ENCODE measurements at regions not wholly inside any gene's neighbourhood (a gene's known extent, or its start where the extent isn't known, plus 50 kb on each side); places are given as distances from the start of the nearest gene placed in this dataset.

DNA sequence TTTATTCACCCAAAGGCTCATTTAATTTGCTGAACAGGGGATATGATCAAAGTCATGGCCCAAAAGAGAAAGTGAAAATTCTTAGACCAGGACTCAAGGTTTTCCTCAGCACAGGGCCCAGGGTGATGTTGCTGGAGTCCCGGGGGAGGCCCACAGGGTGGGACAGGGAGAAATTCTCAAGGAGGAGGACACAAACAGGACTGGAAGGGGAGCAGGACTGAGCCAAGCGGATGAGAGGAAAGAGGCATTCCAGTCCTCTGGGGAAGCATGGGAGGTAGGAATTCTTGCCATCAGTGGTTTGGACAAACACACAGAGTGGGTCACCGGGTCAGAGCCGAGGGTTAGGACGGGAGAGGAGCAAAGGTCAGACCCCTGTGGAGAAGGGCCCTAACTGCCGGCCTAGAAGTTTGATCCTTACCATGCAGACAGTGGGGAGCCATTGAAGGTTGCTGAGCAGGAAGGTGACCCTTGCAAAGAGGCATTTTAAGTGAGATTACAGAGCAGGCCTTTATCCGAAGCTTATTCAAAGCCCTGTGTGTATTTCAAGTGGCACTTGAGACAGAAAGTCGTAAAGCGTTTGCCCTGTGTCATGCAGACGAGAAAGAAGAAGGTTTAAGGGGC is 68.4 kb upstream of the PTGR2 start:
- H3K36me3 ChIP-seq (ENCODE audit: control insufficient read depth, insufficient read depth, low read length): peaks cover 3% of the 10 kb centered on the region
- no peaks in the 10 kb centered on the region for H3K27me3 ChIP-seq (replicated peaks; ENCODE audit: control insufficient read depth, insufficient read depth, low read length, poor library complexity, severe bottlenecking)
- no peak overlapping the region for H3K27ac ChIP-seq (ENCODE audit: insufficient read depth, low read length, poor library complexity, severe bottlenecking)
- H3K4me1 ChIP-seq (ENCODE audit: control insufficient read depth, insufficient read depth, low read length, poor library complexity, severe bottlenecking): peaks cover 29% of the 10 kb centered on the region
- peak overlapping the region; percentile 14 for H3K4me3 ChIP-seq (ENCODE audit: insufficient read depth, low read depth, low read length, poor library complexity, severe bottlenecking)
- no peaks in the 10 kb centered on the region for H3K9me3 ChIP-seq (ENCODE audit: control insufficient read depth, low read length)
- DNase-seq: no peak

DNA sequence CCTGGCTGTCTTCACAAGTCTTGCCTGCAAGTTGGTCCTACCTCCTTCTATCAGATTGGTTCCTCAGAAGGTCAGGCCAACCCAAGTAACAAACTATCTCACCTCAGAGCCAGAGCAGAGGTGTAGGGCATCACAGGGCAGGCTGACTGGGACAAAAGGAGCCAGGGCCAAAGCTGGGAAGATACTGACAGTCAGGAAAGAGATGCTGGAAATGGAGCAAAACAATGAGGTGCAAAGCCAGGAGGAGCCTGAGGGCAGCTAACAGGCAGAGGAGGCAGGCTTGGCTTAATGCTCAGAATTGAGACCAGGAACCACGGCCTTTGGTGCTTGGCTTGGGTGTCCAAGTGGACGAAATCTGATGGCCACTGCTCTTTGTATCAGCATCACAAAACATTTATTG is 68.4 kb upstream of the PNMA1 start:
- peaks cover 3% of the 10 kb centered on the region for H3K36me3 ChIP-seq (ENCODE audit: control insufficient read depth, insufficient read depth, low read length)
- no peak for DNase-seq
- no peaks in the 10 kb centered on the region for H3K9me3 ChIP-seq (ENCODE audit: control insufficient read depth, low read length)
- H3K4me1 ChIP-seq (ENCODE audit: control insufficient read depth, insufficient read depth, low read length, poor library complexity, severe bottlenecking): peaks cover 28% of the 10 kb centered on the region
- no peak overlapping the region for H3K4me3 ChIP-seq (ENCODE audit: insufficient read depth, low read depth, low read length, poor library complexity, severe bottlenecking)
- H3K27me3 ChIP-seq (replicated peaks; ENCODE audit: control insufficient read depth, insufficient read depth, low read length, poor library complexity, severe bottlenecking): no peaks in the 10 kb centered on the region
- H3K27ac ChIP-seq (ENCODE audit: insufficient read depth, low read length, poor library complexity, severe bottlenecking): no peak overlapping the region

DNA sequence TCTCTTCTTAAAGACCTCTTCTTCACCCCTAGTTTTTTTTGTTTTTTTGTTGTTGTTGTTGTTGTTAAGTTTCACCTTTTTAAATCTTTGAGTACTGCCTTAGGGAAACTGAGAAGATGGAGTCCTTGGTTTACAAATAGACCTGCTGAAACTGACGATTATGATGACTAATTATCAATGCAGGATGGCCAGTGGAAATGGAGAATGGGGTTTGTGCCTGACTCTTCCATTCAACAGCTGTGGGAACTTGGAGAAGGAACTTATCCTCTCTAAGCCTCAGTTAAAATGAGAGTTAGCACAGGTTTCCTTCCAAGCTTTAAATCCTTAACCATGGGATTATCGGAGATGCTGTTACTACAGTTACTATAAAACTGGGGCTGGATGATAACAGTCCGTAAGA is 66.7 kb upstream of the PNMA1 start:
- Histone ChIP-seq H3K4me3 (ENCODE audit: insufficient read depth, low read depth, low read length, poor library complexity, severe bottlenecking) (no peak overlapping the region), H3K27me3 (replicated peaks; ENCODE audit: control insufficient read depth, insufficient read depth, low read length, poor library complexity, severe bottlenecking) (no peaks in the 10 kb centered on the region), H3K9me3 (ENCODE audit: control insufficient read depth, low read length) (no peaks in the 10 kb centered on the region), H3K4me1 (ENCODE audit: control insufficient read depth, insufficient read depth, low read length, poor library complexity, severe bottlenecking) (peaks cover 32% of the 10 kb centered on the region), H3K27ac (ENCODE audit: insufficient read depth, low read length, poor library complexity, severe bottlenecking) (no peak overlapping the region), H3K36me3 (ENCODE audit: control insufficient read depth, insufficient read depth, low read length) (peaks cover 3% of the 10 kb centered on the region)
- DNase-seq: no peak

- Histone ChIP-seq H3K4me1 (ENCODE audit: control insufficient read depth, insufficient read depth, low read length, poor library complexity, severe bottlenecking) (peaks cover 33% of the 10 kb centered on the region), H3K36me3 (ENCODE audit: control insufficient read depth, insufficient read depth, low read length) (peaks cover 3% of the 10 kb centered on the region), H3K9me3 (ENCODE audit: control insufficient read depth, low read length) (no peaks in the 10 kb centered on the region), H3K27me3 (replicated peaks; ENCODE audit: control insufficient read depth, insufficient read depth, low read length, poor library complexity, severe bottlenecking) (no peaks in the 10 kb centered on the region), H3K4me3 (ENCODE audit: insufficient read depth, low read depth, low read length, poor library complexity, severe bottlenecking) (no peak overlapping the region), H3K27ac (ENCODE audit: insufficient read depth, low read length, poor library complexity, severe bottlenecking) (no peak overlapping the region)
- DNase-seq: no peak
Measured at GRCh38 chr14:73780391-73780790, 66.2 kb upstream of the PNMA1 start.

DNA sequence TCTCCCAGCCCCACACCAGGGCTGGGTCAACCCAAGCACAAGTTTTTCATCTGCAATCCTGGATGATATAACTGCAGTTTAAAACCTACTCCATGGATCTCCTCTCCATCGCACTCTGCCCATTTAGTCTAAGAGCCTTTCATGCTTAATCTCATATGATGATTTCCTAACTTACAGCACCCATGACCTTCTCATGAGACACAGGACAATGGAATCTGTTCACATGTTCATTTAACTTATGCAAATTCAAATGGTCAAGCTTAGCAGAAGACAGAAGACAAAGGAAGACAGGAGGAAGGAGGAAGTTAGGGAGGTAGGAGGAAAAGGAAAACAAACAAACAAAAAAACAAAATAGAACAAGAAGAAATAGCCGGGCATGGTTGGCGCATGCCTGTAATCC is 64.6 kb upstream of the PNMA1 start:
- no peak overlapping the region for H3K4me3 ChIP-seq (ENCODE audit: insufficient read depth, low read depth, low read length, poor library complexity, severe bottlenecking)
- H3K4me1 ChIP-seq (ENCODE audit: control insufficient read depth, insufficient read depth, low read length, poor library complexity, severe bottlenecking): peaks cover 23% of the 10 kb centered on the region
- peaks cover 3% of the 10 kb centered on the region for H3K36me3 ChIP-seq (ENCODE audit: control insufficient read depth, insufficient read depth, low read length)
- no peaks in the 10 kb centered on the region for H3K9me3 ChIP-seq (ENCODE audit: control insufficient read depth, low read length)
- DNase-seq: no peak
- H3K27ac ChIP-seq (ENCODE audit: insufficient read depth, low read length, poor library complexity, severe bottlenecking): no peak overlapping the region
- H3K27me3 ChIP-seq (replicated peaks; ENCODE audit: control insufficient read depth, insufficient read depth, low read length, poor library complexity, severe bottlenecking): no peaks in the 10 kb centered on the region

- Histone ChIP-seq H3K9me3 (ENCODE audit: control insufficient read depth, low read length) (no peaks in the 10 kb centered on the region), H3K27ac (ENCODE audit: insufficient read depth, low read length, poor library complexity, severe bottlenecking) (peak overlapping the region; percentile 37), H3K4me3 (ENCODE audit: insufficient read depth, low read depth, low read length, poor library complexity, severe bottlenecking) (no peak overlapping the region), H3K4me1 (ENCODE audit: control insufficient read depth, insufficient read depth, low read length, poor library complexity, severe bottlenecking) (peaks cover 15% of the 10 kb centered on the region), H3K27me3 (replicated peaks; ENCODE audit: control insufficient read depth, insufficient read depth, low read length, poor library complexity, severe bottlenecking) (no peaks in the 10 kb centered on the region), H3K36me3 (ENCODE audit: control insufficient read depth, insufficient read depth, low read length) (no peaks in the 10 kb centered on the region)
- no peak for DNase-seq
Measured at GRCh38 chr14:73777420-73777819, 63.2 kb upstream of the PNMA1 start.

DNA sequence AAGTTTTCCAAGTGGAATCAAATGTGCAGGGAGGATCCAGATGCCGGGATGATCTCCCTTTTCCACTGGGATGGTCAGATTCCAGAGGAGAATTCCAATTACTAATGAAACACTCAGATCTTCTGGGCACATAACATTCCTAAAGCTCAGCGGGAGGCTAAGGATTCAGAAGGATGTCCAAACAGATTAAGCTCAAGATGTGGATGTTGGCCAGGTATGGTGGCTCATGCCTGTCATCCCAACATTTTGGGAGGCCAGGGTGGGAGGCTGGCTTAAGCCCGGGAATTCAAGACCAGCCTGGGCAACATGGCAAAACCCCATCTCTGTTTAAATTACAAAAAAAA is 62.0 kb upstream of the PNMA1 start:
- Histone ChIP-seq H3K27me3 (replicated peaks; ENCODE audit: control insufficient read depth, insufficient read depth, low read length, poor library complexity, severe bottlenecking) (no peaks in the 10 kb centered on the region), H3K4me1 (ENCODE audit: control insufficient read depth, insufficient read depth, low read length, poor library complexity, severe bottlenecking) (peaks cover 27% of the 10 kb centered on the region), H3K9me3 (ENCODE audit: control insufficient read depth, low read length) (no peaks in the 10 kb centered on the region), H3K4me3 (ENCODE audit: insufficient read depth, low read depth, low read length, poor library complexity, severe bottlenecking) (no peak overlapping the region), H3K36me3 (ENCODE audit: control insufficient read depth, insufficient read depth, low read length) (no peaks in the 10 kb centered on the region), H3K27ac (ENCODE audit: insufficient read depth, low read length, poor library complexity, severe bottlenecking) (peak overlapping the region; percentile 11)
- DNase-seq: no peak

- DNase-seq: no peak
- Histone ChIP-seq H3K27ac (ENCODE audit: insufficient read depth, low read length, poor library complexity, severe bottlenecking) (peak overlapping the region; percentile 11), H3K36me3 (ENCODE audit: control insufficient read depth, insufficient read depth, low read length) (no peaks in the 10 kb centered on the region), H3K4me3 (ENCODE audit: insufficient read depth, low read depth, low read length, poor library complexity, severe bottlenecking) (no peak overlapping the region), H3K4me1 (ENCODE audit: control insufficient read depth, insufficient read depth, low read length, poor library complexity, severe bottlenecking) (peaks cover 33% of the 10 kb centered on the region), H3K27me3 (replicated peaks; ENCODE audit: control insufficient read depth, insufficient read depth, low read length, poor library complexity, severe bottlenecking) (no peaks in the 10 kb centered on the region), H3K9me3 (ENCODE audit: control insufficient read depth, low read length) (no peaks in the 10 kb centered on the region)
Measured at GRCh38 chr14:73775339-73776193, 61.4 kb upstream of the PNMA1 start.

GRCh38 chr14:73774671-73775070 is 60.5 kb upstream of the PNMA1 start:
- Histone ChIP-seq H3K36me3 (ENCODE audit: control insufficient read depth, insufficient read depth, low read length) (no peaks in the 10 kb centered on the region), H3K27me3 (replicated peaks; ENCODE audit: control insufficient read depth, insufficient read depth, low read length, poor library complexity, severe bottlenecking) (no peaks in the 10 kb centered on the region), H3K27ac (ENCODE audit: insufficient read depth, low read length, poor library complexity, severe bottlenecking) (peak overlapping the region; percentile 18), H3K4me3 (ENCODE audit: insufficient read depth, low read depth, low read length, poor library complexity, severe bottlenecking) (no peak overlapping the region), H3K9me3 (ENCODE audit: control insufficient read depth, low read length) (no peaks in the 10 kb centered on the region), H3K4me1 (ENCODE audit: control insufficient read depth, insufficient read depth, low read length, poor library complexity, severe bottlenecking) (peaks cover 39% of the 10 kb centered on the region)
- DNase-seq: no peak

DNA sequence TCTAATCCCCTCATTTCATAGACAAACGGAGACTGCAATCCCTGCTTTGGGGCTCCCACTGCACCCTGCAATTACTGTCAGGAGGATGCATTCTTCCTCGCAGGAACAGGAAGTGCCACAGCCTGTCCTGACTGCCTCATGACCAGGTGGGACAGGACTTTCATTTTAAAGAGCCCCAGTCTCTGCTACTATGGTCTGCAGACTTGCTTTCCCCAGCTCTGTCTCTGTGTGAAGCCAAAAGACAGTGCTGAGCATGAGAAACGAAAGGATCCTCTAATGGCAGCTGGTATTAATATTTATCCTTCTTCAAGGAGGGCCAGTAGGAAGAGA is 60.0 kb upstream of the PNMA1 start:
- Histone ChIP-seq H3K27ac (ENCODE audit: insufficient read depth, low read length, poor library complexity, severe bottlenecking) (peak overlapping the region; percentile 18), H3K27me3 (replicated peaks; ENCODE audit: control insufficient read depth, insufficient read depth, low read length, poor library complexity, severe bottlenecking) (no peaks in the 10 kb centered on the region), H3K36me3 (ENCODE audit: control insufficient read depth, insufficient read depth, low read length) (no peaks in the 10 kb centered on the region), H3K9me3 (ENCODE audit: control insufficient read depth, low read length) (no peaks in the 10 kb centered on the region), H3K4me1 (ENCODE audit: control insufficient read depth, insufficient read depth, low read length, poor library complexity, severe bottlenecking) (peaks cover 39% of the 10 kb centered on the region), H3K4me3 (ENCODE audit: insufficient read depth, low read depth, low read length, poor library complexity, severe bottlenecking) (no peak overlapping the region)
- no peak for DNase-seq
